GM04503 (cell line): ENCODE measurements at regions not wholly inside any gene's neighbourhood (a gene's known extent, or its start where the extent isn't known, plus 50 kb on each side); places are given as distances from the start of the nearest gene placed in this dataset.

Experiments used
- DNase-seq: peaks from one replicate; pipeline ENCODE4 v3.0.0-alpha.2; 2012; ENCODE audit warnings: low read depth

DNA sequence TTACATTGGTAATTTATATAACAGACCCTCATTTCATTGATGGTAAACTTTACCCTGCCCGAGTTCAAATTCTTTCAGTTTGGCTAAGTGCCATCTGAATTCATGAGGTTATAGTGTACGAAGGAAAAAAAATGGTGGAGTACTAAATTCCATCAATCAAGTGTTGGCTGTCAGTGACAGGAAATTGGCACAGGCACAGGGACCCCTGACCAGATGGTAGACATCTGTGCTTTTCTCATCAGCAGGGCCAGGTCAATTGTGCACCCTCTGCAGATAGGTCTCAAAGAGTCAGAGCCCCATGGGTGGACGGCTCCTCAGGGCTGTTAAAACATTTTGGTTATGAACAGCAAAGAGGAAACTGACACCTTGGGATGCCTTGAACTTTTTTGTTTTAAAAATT lies 439.2 kb downstream of the SETBP1 start:
- DNase-seq, result no peak

DNA sequence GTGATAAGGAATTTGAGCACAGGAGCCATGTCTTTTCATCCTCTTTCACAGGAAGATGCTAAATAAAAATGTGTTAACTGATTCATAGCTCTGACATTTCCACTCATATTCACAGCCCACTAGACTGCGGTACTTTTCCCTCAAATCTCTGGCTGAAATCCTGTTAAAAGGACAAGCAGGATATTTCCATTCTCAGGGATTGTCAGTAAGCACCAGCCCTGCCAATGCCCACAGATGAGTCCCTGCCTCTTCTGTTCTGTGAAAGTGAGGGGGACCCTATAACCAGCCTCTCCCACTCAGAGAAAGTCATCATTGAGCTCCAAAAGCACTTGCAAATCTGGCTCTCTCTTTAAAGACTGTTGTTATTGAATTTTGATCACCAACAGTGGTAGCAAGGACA lies 440.5 kb downstream of the SETBP1 start:
- no peak for DNase-seq

DNA sequence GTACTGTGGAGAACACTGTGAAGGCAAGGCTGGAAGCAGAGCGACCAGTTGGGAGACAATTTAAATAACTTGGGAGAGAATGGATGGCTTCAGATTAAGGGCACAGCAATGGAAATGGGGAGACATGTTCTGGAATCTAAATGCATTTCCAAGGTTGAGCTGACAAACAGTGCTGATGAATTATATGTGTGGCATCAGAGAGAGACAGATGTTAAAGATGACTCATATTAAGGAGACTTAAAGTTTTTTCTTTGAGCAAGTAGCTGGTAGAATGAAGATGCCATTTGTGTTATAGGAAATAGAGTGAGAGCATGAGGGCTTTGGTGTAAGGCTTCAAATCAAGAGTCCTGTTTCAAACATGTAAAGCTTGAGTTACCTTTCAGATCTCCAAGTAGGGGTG lies 441.8 kb downstream of the SETBP1 start:
- DNase-seq, result no peak

DNA sequence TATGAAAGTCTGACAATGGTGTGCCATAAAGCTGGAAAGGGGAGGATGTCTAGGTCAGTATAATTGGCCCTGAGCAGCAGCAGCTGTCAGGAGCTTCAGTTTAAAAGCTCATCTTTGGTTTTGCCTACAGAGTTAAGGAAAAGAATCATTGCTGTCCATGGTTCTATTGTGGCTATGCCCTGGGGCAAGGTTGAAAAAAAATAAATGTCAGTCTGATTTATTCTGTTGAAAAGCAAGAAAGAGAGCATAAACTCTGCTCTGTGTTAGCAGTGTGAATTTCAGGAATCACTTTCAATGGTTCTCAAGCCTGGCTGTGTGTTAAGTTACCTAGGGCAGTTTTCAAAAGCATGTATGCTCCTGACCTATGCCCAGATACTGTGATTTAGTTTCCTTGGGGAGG lies 446.7 kb downstream of the SETBP1 start:
- no peak for DNase-seq

DNA sequence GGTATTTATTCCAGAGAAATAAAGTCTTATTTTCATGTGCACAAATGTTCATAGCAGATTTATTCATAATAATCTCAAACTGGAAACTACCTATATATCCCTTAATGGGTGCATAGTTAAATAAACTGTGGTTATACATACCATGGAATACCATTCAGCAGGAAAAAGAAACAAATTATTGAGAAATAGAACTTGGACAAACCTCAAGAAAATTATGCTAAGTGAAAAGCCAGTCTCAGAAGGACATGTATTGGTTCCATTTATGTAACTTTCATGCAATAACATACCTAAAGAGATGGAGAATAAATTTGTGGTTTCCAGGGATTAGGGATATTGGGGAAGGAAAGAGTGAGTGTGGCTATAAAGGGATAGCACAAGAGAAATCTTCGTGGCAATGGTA lies 452.6 kb downstream of the SETBP1 start:
- no peak for DNase-seq

DNA sequence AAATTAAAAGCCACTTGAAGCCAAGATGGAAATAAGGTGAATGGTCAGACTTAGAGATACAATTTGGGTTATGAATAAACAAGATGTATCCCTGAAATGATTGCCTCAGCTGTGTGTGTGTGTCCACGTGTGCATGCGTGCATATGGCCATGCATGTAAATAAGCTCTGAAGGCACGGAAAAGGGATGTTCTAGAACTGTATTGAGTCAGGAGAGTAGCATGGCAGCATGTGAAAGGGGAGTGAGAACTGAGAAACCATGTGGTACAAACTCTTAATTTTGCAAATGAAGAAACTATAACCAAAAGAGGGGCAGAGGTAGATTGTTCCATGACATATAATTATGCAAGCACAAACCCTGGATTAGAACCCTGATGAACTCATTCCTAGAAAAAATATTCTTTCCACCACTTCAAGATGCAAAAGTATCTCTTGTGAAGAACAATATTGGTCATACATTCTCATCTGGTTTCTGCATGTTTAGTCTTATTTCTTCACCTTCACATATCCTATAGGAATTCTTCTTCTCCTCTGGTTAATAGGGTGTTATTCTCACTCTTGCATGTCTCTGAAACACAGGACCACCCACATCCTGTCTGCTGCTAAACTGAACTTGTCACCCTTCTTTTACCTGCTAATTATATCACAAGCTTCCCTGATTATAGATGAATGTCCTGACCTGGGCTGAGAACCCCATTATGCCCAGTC lies 455.8 kb downstream of the SETBP1 start:
- no peak for DNase-seq

DNA sequence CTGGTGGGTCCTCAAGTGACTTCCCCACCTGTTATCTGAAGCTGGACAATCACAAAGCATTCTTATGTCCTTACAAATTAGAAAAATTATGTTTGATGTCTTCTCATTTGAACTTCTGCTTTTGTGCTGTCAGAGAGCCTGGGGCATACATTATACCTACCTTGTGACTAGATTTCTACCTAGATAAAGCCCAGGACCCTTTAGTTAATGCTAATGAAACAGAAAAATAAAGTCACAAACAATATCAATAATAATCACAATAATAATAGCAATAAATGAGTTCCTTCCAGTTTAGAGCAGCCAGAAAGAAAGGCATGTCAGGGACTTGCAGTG lies 456.4 kb downstream of the SETBP1 start:
- DNase-seq, result no peak

DNA sequence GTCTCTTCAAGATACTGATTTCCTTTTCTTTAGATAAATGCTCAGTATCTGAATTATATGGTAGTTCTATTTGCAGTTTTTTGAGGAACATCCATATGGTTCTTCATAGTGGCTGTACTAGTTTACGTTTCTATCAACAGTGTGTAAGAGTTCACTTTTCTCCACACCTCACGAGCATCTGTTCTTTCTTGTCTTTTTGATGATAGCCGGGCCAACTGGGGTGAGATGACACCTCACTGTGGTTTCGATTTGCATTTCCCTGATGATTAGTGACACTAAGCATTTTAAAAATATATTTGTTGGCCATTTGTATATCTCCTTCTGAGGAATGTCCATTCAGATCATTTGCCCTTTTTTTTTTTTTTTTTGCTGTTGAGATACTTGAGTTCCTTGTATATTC lies 458.8 kb downstream of the SETBP1 start:
- DNase-seq, result no peak

DNA sequence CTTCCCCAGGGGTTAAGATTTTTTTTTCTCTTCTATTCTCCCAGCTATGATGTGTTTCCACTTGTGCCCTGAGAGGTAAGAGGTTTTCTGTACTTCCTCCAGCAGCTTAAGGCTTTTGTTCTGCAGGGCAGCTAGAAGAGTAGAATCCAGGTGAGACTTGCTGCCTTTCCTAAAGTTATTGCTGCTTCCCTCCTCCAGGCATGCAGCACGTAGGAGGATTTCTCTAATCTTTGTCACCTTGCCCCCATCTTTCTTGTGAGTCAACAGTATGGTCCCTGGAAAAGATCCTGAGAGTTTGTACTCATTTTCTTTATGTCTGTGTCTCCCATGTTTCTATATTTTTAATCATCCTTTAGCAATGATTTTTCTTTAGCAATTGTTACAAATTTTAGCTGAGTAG lies 462.2 kb downstream of the SETBP1 start:
- no peak for DNase-seq

DNA sequence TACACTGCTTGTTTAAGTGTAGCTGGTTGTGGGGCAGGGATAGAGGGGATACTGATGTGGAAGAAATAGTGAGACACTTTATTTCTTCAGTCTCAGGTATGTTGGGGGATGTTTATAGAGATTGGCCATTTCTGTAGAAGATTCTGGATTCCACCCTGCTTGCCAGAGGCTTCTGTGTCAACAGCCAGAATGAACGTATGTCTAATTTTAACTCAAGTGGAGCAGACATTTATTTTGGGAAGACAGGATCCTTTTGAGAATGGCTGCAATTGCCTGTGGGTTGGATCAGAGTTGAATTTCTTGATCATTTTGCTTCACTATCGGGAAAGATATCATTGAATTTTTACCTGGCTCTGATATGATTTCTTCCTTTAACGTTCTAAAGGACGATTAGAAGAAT lies 465.6 kb upstream of the SLC14A2 start:
- no peak for DNase-seq

DNA sequence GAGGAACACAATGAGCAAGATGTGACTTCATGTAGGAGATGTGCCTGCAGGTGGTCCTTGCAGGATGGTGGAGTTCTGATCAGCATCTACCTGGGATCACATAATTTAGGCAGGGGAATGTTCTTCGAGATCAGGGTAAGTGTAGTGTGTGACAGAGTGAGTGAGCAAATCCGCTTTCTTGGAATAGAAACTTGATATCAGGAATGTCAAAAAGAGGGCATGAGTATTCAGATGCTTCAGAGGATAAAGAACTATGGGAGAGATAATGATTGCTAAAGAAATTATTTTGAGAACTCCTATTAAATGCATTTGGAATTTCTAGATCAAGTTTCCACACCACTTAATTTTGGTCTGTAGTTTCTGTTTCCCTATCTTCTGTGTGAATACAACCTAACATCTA lies 463.6 kb upstream of the SLC14A2 start:
- no peak for DNase-seq

DNA sequence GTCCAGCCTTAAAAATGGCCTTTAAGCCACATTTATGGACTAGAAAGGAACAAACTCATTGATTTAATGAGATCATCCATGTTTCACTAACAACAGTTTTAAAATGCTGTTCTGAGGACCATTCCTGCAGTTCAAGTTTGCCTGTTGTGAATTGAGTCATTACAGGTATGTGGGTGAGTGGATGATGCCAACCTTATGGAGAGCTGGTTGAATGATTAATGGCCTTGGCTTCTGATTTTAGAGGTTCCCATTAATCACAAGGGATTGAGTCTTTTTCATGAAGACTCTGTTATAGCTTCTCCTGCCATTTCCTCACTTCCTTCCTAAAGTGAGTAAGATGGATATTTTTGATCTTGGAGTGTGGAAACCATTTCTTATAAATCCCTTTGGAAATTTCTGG lies 459.8 kb upstream of the SLC14A2 start:
- DNase-seq, result no peak

DNA sequence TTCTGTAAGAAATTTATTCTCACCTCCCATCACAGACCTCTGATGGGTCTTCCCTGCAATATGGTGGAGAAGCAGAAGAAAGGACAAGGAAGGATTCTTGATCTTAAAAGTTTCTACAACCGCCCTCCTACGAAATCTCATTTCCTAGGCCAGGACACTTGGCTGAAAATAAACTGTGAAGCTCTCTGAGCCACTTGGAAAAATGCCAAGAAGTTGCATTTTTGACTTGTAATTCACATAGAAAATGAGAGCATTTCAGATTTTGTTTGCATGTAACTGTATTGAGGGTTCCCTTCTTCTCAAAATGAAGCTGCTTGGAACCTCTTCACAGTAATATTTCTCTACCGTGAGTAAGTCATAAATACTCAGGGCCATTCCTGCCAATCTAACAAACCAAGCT lies 458.3 kb upstream of the SLC14A2 start:
- DNase-seq, result no peak

DNA sequence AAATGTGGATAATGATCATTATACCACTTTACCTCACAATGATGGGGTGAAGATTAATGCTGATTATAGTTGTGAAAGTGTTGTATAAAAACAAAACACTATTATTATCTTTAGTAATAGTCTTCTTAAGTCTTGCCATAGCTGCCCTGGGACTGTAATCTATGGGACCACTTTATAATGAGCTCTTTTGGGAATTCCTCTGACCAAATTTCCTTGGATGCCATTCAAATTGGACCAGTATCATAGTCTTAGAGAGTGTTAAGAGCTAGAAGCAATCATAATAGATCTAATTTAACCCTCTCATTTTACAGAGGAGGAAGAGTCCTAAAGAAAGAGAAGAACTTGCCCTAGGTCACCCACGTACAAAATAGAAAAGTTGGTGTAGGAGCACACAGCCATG lies 457.7 kb upstream of the SLC14A2 start:
- DNase-seq, result no peak

DNA sequence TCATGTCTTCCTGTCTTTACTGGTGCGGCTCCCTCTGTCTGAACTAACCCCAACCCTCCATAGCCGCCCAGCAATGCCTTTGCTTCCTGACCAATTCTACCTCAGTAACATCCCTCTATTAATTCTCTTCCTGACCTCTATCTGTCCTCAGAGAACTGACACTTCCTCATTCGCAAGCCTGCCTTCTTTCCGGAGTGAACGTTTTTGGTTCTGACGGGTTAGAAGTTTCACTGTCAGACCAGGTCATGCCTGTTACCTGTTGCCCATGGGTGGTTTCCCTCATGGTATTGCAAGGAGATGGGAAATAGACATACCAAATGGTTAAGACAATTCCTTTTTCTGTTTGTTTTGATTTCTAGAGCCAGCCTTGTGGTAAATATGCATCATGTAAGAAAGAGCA lies 453.4 kb upstream of the SLC14A2 start:
- no peak for DNase-seq

DNA sequence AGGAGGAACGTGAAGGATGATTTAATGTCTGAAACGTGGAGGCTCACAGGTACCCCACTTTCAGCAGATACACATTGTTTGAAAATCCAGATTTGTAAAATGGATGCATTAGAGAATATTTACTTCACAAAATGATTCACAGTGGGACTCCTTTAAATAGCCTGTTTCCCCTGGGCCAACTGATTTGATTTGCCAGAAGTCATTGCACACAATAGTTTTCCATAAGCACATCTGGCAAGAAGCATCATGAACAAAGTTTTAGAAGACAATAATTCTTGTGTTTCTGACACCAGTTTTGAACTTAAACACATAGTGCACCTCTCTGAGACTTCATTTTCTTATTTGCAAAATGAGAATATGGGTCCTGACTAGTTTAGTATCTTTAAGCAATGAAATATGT lies 451.4 kb upstream of the SLC14A2 start:
- no peak for DNase-seq

DNA sequence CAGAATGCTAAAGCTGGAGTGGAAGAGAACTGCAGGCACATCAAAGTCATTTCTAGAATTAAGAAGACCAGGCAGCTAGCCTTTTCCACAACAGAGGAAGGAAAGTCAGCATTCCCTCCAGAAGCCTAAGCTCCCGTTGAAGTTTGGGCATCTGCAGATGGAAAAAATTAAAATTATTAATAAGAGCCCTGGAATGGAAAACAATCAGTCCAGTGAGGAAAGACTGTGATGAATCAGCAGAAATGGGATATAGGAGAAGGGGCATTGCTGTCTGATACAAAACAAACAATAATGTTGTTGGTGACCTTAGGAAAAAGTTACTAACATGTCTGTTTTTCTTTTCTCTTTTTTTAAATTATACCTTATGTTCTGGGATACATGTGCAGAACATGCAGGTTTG lies 450.7 kb upstream of the SLC14A2 start:
- peak; percentile 26 for DNase-seq

DNA sequence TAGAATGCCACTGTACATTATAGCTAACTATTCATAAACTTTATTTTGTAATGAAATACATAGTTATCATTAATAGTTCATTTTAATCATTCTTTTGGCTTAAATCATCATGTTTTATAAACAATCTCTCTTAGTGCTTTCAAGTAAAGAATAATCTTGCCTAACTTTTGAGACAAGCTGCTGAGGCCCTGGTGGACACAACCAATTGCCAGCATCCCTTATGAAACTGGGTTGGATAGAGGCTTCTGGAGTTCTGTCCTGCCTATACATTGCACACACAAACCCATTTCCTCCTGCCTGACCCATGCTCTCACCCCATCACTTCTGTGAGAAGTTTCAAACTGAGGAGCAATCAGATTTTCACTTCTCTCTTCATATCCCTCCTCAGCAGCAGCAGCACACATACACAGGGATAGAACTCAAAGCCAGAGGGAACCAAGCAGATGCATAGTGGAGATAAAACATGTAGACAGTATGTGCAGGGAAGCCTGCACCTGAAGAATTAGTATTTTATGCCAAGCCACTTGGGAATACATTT lies 450.0 kb upstream of the SLC14A2 start:
- DNase-seq, result no peak

DNA sequence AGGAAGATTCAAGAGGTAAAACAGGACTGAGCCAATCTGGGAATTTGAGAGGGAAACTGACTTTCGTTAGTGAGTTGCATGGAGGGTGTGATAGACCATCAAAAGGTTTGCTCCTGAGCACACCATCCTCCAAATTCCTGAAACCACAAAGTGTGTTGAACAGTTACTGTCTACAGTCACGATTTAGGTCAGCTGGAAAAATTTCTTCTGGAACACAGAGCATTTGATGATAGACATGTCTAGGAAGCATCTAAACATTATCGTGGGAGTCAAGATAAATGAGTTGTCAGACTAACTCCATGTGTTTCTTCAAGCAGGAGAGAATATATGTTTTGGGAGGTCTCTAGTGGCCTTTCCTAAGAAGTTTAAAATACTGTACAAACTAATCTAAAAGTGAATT lies 449.4 kb upstream of the SLC14A2 start:
- no peak for DNase-seq

DNA sequence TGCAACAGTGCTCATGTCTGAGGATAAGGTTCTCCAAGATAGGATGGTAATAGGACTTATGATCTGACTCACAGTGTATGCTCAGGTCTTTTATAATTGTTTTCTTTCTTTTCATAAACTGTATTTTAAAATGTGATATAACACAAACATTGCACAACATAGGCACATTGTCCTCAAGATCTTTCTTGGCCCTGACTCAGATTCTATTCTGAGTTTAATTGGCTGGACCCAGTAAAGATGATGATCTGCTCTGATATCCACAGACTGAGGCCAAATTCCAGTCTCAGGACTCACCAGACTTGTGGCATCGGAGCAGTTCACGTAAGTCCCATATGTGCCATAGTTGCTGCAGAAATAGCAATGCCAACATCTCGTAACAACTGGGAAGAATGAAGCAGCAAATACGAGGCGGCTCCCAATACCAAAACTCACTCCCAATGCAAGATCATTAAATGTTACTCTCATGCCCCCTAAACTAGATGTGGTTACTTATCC lies 448.9 kb upstream of the SLC14A2 start:
- peak; percentile 93 for DNase-seq

DNA sequence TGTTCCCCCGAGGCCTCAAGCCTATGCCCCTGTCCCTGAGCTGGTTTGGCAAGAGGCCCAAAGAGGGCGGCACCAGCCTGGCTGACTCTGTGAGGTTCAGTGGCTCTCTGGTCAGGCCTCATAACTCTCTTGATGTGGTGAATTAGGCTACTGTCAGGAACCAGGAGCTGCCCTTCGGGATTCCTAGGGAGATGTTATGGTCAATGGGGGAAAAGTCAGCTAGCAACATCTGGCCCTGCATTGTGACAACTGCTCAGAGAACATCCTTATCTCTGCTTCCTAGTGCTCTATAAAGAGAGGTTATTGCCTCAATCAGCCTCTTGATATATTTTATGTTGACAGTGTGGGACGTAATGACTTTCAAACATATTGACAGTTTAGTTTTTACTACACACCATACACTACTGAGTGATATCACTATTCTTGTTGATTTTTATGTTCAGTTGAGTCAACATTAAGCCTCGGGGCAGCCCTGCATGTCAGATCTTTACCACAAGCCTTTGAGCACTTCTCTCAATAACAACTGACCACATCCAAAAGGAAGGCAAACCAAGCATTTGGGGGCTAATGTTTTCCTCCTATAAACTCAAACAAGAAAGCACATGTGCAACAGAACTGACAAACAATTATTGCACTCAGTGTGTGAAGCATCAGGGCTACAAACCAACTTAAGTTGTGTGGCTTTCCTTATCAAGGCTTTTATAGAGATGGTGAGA lies 448.3 kb upstream of the SLC14A2 start:
- peak; percentile 45 for DNase-seq

DNA sequence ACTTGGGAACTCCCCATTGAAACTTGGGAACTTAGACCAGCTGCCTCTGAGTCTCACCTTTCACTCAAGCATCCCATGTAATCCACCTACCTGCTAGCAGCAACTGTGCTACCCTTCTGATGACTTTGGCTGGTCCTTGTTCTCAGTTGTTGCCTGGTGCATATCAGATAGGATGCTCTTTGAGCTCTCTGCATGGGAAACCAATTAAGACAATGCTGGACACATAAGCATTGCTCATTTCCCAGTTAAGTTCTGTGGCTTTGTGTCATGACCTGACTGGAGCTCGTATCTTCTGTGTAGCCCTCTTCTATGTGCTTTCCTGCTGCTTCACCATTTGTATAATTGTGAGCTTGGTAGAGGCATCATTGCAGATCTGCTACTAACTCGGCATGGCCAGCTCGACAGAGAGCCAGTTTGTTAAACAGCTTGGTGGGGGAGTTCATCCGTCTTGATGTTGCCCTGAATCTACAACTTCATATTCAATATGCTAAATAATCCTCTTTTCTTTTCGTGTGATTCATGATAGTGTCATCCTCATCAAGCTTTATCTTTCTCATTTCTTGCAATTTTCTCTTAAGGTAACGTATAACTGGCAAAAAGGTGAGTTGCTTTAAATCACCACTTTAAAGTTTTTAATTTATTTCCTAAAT lies 447.5 kb upstream of the SLC14A2 start:
- DNase-seq, result peak; percentile 61
